Uterus (tissue), 2 donors: ENCODE measurements at regions not wholly inside any gene's neighbourhood (a gene's known extent, or its start where the extent isn't known, plus 50 kb on each side); places are given as distances from the start of the nearest gene placed in this dataset.

Source experiments
- CTCF ChIP-seq, 4 experiments: fragments of 200-600 bp in 2 of 4; fragments of 450-650 bp in 2 of 4; sonication (generic) in 2 of 4; IDR thresholded peaks; one replicate each; pipeline ENCODE4 v1.5.1; 2016 to 2019; ENCODE audit warnings: antibody characterized with exemption in 4 of 4, mild to moderate bottlenecking in 2 of 4, moderate library complexity in 1 of 4
- POLR2A ChIP-seq, 2 donors: fragments of 450-650 bp; IDR thresholded peaks; one replicate each; pipeline ENCODE4 v1.6.1; 2016; ENCODE audit warnings: antibody characterized with exemption in 2 of 2, mild to moderate bottlenecking in 1 of 2, moderate library complexity in 1 of 2

GRCh38 chr2:183229386-183229785 is 105.1 kb downstream of the NUP35 start:
- TF ChIP-seq CTCF (IDR thresholded peaks at IDR 0.05) (no peak), POLR2A (IDR thresholded peaks at IDR 0.05) (no peak)
